Activated naive CD4-positive, alpha-beta T cell treated with anti-CD3 and anti-CD28 coated beads, Interleukin-2, amount 10 ng/mL, durations not matched to agents 7 days and 5 days (primary cell): ENCODE measurements at regions not wholly inside any gene's neighbourhood (a gene's known extent, or its start where the extent isn't known, plus 50 kb on each side); places are given as distances from the start of the nearest gene placed in this dataset.
"Not testable (repeated sequence)": the region's sequence is repeated elsewhere in the genome, so short reads cannot be mapped to it uniquely, and the experiment has no call there.

Experiments
- CTCF ChIA-PET: fragments of 350-600 bp; sonication (Branson Sonifier 250); formaldehyde crosslinking; loops from one replicate; lab custom pipeline; 2021; ENCODE audit warnings: antibody characterized with exemption; lab: Charles Lee
- DNase-seq: peaks from one replicate; pipeline ENCODE4 v3.0.0-alpha.2; 2020
- H3K27ac Mint-ChIP-seq: one replicate; pipeline ENCODE4 v1.8.0; 2021; ENCODE audit warnings: mild to moderate bottlenecking, moderate library complexity, mixed read lengths
- H3K27me3 Mint-ChIP-seq: one replicate; pipeline ENCODE4 v1.8.0; 2021; ENCODE audit warnings: mild to moderate bottlenecking, mixed read lengths
- H3K36me3 Mint-ChIP-seq: one replicate; pipeline ENCODE4 v1.8.0; 2021; ENCODE audit warnings: mixed read lengths
- H3K4me1 Mint-ChIP-seq: one replicate; pipeline ENCODE4 v1.8.0; 2021; ENCODE audit warnings: mixed read lengths
- H3K4me3 Mint-ChIP-seq: one replicate; pipeline ENCODE4 v1.8.0; 2021; ENCODE audit warnings: mild to moderate bottlenecking, moderate library complexity, mixed read lengths
- H3K9me3 Mint-ChIP-seq: one replicate; pipeline ENCODE4 v1.8.0; 2021; ENCODE audit warnings: mixed read lengths

GRCh38 chr12:84124211-84124610, 788.4 kb downstream of the SLC6A15 start:
- H3K27ac Mint-ChIP-seq, result no peak overlapping the region
- H3K9me3 Mint-ChIP-seq, result peaks cover 7% of the 10 kb centered on the region
- H3K4me3 Mint-ChIP-seq, result no peak overlapping the region
- H3K4me1 Mint-ChIP-seq, result no peaks in the 10 kb centered on the region
- H3K36me3 Mint-ChIP-seq, result no peaks in the 10 kb centered on the region
- CTCF ChIA-PET, result no interaction called here
- no peaks in the 10 kb centered on the region for H3K27me3 Mint-ChIP-seq
- no peak for DNase-seq

- no peak for DNase-seq
- Mint-ChIP-seq H3K9me3 (peaks cover 4% of the 10 kb centered on the region), H3K27ac (no peak overlapping the region), H3K4me1 (no peaks in the 10 kb centered on the region), H3K4me3 (no peak overlapping the region), H3K36me3 (no peaks in the 10 kb centered on the region), H3K27me3 (no peaks in the 10 kb centered on the region)
- CTCF ChIA-PET, result no interaction called here
Measured at GRCh38 chr12:84117190-84117589, 795.4 kb downstream of the SLC6A15 start.

- no peak for DNase-seq
- peaks cover 21% of the 10 kb centered on the region for H3K9me3 Mint-ChIP-seq
- H3K4me1 Mint-ChIP-seq, result no peaks in the 10 kb centered on the region
- CTCF ChIA-PET, result no interaction called here
- no peak overlapping the region for H3K27ac Mint-ChIP-seq
- no peaks in the 10 kb centered on the region for H3K27me3 Mint-ChIP-seq
- no peaks in the 10 kb centered on the region for H3K36me3 Mint-ChIP-seq
- H3K4me3 Mint-ChIP-seq, result no peak overlapping the region
Measured at GRCh38 chr12:84113666-84114065, 798.9 kb downstream of the SLC6A15 start.

GRCh38 chr12:84103886-84104285, 808.7 kb downstream of the SLC6A15 start:
- H3K4me3 Mint-ChIP-seq, H3K36me3 Mint-ChIP-seq, CTCF ChIA-PET, H3K4me1 Mint-ChIP-seq, H3K27me3 Mint-ChIP-seq, H3K27ac Mint-ChIP-seq, DNase-seq: not testable (repeated sequence)
- H3K9me3 Mint-ChIP-seq, result peaks cover 61% of the 10 kb centered on the region

- H3K4me3 Mint-ChIP-seq, DNase-seq, H3K27ac Mint-ChIP-seq, H3K4me1 Mint-ChIP-seq, H3K27me3 Mint-ChIP-seq, CTCF ChIA-PET, H3K36me3 Mint-ChIP-seq: not testable (repeated sequence)
- peaks cover 57% of the 10 kb centered on the region for H3K9me3 Mint-ChIP-seq
Measured at GRCh38 chr12:84101963-84102362, 810.6 kb downstream of the SLC6A15 start.

GRCh38 chr12:84099591-84099990, 813.0 kb downstream of the SLC6A15 start:
- H3K27ac Mint-ChIP-seq, H3K36me3 Mint-ChIP-seq, H3K27me3 Mint-ChIP-seq, CTCF ChIA-PET, DNase-seq, H3K4me1 Mint-ChIP-seq, H3K4me3 Mint-ChIP-seq: not testable (repeated sequence)
- H3K9me3 Mint-ChIP-seq, result peaks cover 54% of the 10 kb centered on the region

- Mint-ChIP-seq H3K27me3 (no peaks in the 10 kb centered on the region), H3K4me1 (no peaks in the 10 kb centered on the region), H3K36me3 (no peaks in the 10 kb centered on the region), H3K9me3 (peaks cover 6% of the 10 kb centered on the region), H3K4me3 (no peak overlapping the region), H3K27ac (no peak overlapping the region)
- CTCF ChIA-PET, result no interaction called here
- DNase-seq, result no peak
Measured at GRCh38 chr12:84091651-84092050, 820.9 kb downstream of the SLC6A15 start.

- CTCF ChIA-PET, result no interaction called here
- no peak overlapping the region for H3K4me3 Mint-ChIP-seq
- DNase-seq, result no peak
- H3K27ac Mint-ChIP-seq, result no peak overlapping the region
- no peaks in the 10 kb centered on the region for H3K4me1 Mint-ChIP-seq
- H3K27me3 Mint-ChIP-seq, result no peaks in the 10 kb centered on the region
- H3K36me3 Mint-ChIP-seq, result no peaks in the 10 kb centered on the region
- H3K9me3 Mint-ChIP-seq, result peaks cover 6% of the 10 kb centered on the region
Measured at GRCh38 chr12:84089356-84089755, 823.2 kb downstream of the SLC6A15 start.

GRCh38 chr12:84085046-84085445, 827.6 kb downstream of the SLC6A15 start:
- Mint-ChIP-seq H3K36me3 (no peaks in the 10 kb centered on the region), H3K27ac (no peak overlapping the region), H3K27me3 (no peaks in the 10 kb centered on the region), H3K9me3 (peaks cover 2% of the 10 kb centered on the region), H3K4me1 (no peaks in the 10 kb centered on the region), H3K4me3 (no peak overlapping the region)
- CTCF ChIA-PET, result no interaction called here
- DNase-seq, result no peak

GRCh38 chr12:84079626-84080025, 833.0 kb downstream of the SLC6A15 start:
- no peak for DNase-seq
- CTCF ChIA-PET, result no interaction called here
- Mint-ChIP-seq H3K27me3 (no peaks in the 10 kb centered on the region), H3K27ac (no peak overlapping the region), H3K4me1 (no peaks in the 10 kb centered on the region), H3K9me3 (peaks cover 3% of the 10 kb centered on the region), H3K36me3 (no peaks in the 10 kb centered on the region), H3K4me3 (no peak overlapping the region)

GRCh38 chr12:84077679-84078078, 834.9 kb downstream of the SLC6A15 start:
- Mint-ChIP-seq H3K4me1 (no peaks in the 10 kb centered on the region), H3K27ac (no peak overlapping the region), H3K4me3 (no peak overlapping the region), H3K27me3 (no peaks in the 10 kb centered on the region), H3K9me3 (peaks cover 5% of the 10 kb centered on the region), H3K36me3 (no peaks in the 10 kb centered on the region)
- DNase-seq, result no peak
- CTCF ChIA-PET, result no interaction called here

GRCh38 chr12:84075991-84076390, 836.6 kb downstream of the SLC6A15 start:
- H3K27ac Mint-ChIP-seq, result no peak overlapping the region
- CTCF ChIA-PET, result no interaction called here
- H3K4me1 Mint-ChIP-seq, result no peaks in the 10 kb centered on the region
- peaks cover 11% of the 10 kb centered on the region for H3K9me3 Mint-ChIP-seq
- H3K27me3 Mint-ChIP-seq, result no peaks in the 10 kb centered on the region
- H3K36me3 Mint-ChIP-seq, result no peaks in the 10 kb centered on the region
- H3K4me3 Mint-ChIP-seq, result no peak overlapping the region
- no peak for DNase-seq

- no peaks in the 10 kb centered on the region for H3K36me3 Mint-ChIP-seq
- no peak overlapping the region for H3K4me3 Mint-ChIP-seq
- CTCF ChIA-PET, result no interaction called here
- H3K9me3 Mint-ChIP-seq, result peaks cover 11% of the 10 kb centered on the region
- no peaks in the 10 kb centered on the region for H3K27me3 Mint-ChIP-seq
- no peak overlapping the region for H3K27ac Mint-ChIP-seq
- no peak for DNase-seq
- H3K4me1 Mint-ChIP-seq, result no peaks in the 10 kb centered on the region
Measured at GRCh38 chr12:84073401-84073800, 839.2 kb downstream of the SLC6A15 start.

GRCh38 chr12:84072961-84073360, 839.6 kb downstream of the SLC6A15 start:
- Mint-ChIP-seq H3K27me3 (no peaks in the 10 kb centered on the region), H3K4me1 (no peaks in the 10 kb centered on the region), H3K36me3 (no peaks in the 10 kb centered on the region), H3K4me3 (no peak overlapping the region), H3K9me3 (peaks cover 9% of the 10 kb centered on the region), H3K27ac (no peak overlapping the region)
- CTCF ChIA-PET, result no interaction called here
- no peak for DNase-seq

- no peak overlapping the region for H3K27ac Mint-ChIP-seq
- H3K4me3 Mint-ChIP-seq, result no peak overlapping the region
- H3K4me1 Mint-ChIP-seq, result no peaks in the 10 kb centered on the region
- H3K27me3 Mint-ChIP-seq, result no peaks in the 10 kb centered on the region
- DNase-seq, result no peak
- CTCF ChIA-PET, result no interaction called here
- peaks cover 9% of the 10 kb centered on the region for H3K9me3 Mint-ChIP-seq
- H3K36me3 Mint-ChIP-seq, result no peaks in the 10 kb centered on the region
Measured at GRCh38 chr12:84070292-84070691, 842.3 kb downstream of the SLC6A15 start.

- no peak overlapping the region for H3K4me3 Mint-ChIP-seq
- no peak for DNase-seq
- H3K4me1 Mint-ChIP-seq, result no peaks in the 10 kb centered on the region
- H3K36me3 Mint-ChIP-seq, result no peaks in the 10 kb centered on the region
- CTCF ChIA-PET, result no interaction called here
- no peaks in the 10 kb centered on the region for H3K27me3 Mint-ChIP-seq
- peaks cover 9% of the 10 kb centered on the region for H3K9me3 Mint-ChIP-seq
- no peak overlapping the region for H3K27ac Mint-ChIP-seq
Measured at GRCh38 chr12:84069699-84070098, 842.9 kb downstream of the SLC6A15 start.
